Smooth muscle cell (in vitro differentiated cells): ENCODE measurements at regions not wholly inside any gene's neighbourhood (a gene's known extent, or its start where the extent isn't known, plus 50 kb on each side); places are given as distances from the start of the nearest gene placed in this dataset.

Experiments used
- DNase-seq: peaks from one replicate; lab custom pipeline; 2025; ENCODE audit not compliant: unreplicated experiment; lab: John Stamatoyannopoulos, UW
- H2AFZ ChIP-seq: fragments of 200-600 bp; sonication (generic); 2 replicates; pipeline ENCODE4 v1.6.0; 2016; ENCODE audit warnings: antibody characterized with exemption, low read depth, mild to moderate bottlenecking
- H3F3A ChIP-seq: fragments of 200-600 bp; sonication (generic); 2 replicates; pipeline ENCODE4 v1.6.0; 2017; ENCODE audit warnings: antibody characterized with exemption, low read depth
- H3K27ac ChIP-seq: fragments of 200-600 bp; sonication (generic); 2 replicates; pipeline ENCODE4 v1.5.1; 2016; ENCODE audit warnings: low read depth, mild to moderate bottlenecking
- H3K27me3 ChIP-seq: fragments of 200-600 bp; sonication (generic); 2 replicates; pipeline ENCODE4 v1.6.1; 2016; ENCODE audit warnings: low read depth, mild to moderate bottlenecking
- H3K36me3 ChIP-seq: fragments of 200-600 bp; sonication (generic); 2 replicates; pipeline ENCODE4 v1.5.1; 2016; ENCODE audit warnings: low read depth
- H3K4me1 ChIP-seq: fragments of 200-600 bp; sonication (generic); 2 replicates; pipeline ENCODE4 v1.5.1; 2016; ENCODE audit warnings: low read depth
- H3K4me2 ChIP-seq: fragments of 200-600 bp; sonication (generic); 2 replicates; pipeline ENCODE4 v1.6.0; 2016; ENCODE audit warnings: mild to moderate bottlenecking
- H3K4me3 ChIP-seq: fragments of 200-600 bp; sonication (generic); 2 replicates; pipeline ENCODE4 v1.5.1; 2016; ENCODE audit warnings: mild to moderate bottlenecking
- H3K79me2 ChIP-seq: fragments of 200-600 bp; sonication (generic); 2 replicates; pipeline ENCODE4 v1.6.0; 2016; ENCODE audit warnings: low read depth, mild to moderate bottlenecking
- H3K9ac ChIP-seq: fragments of 200-600 bp; sonication (generic); 2 replicates; pipeline ENCODE4 v1.6.0; 2016; ENCODE audit warnings: low read depth
- H3K9me3 ChIP-seq: fragments of 200-600 bp; sonication (generic); replicated peaks from 2 replicates; pipeline ENCODE4 v1.5.1; 2016; ENCODE audit warnings: low read depth
- H4K20me1 ChIP-seq: fragments of 200-600 bp; sonication (generic); 2 replicates; pipeline ENCODE4 v1.6.0; 2016; ENCODE audit warnings: low read depth
- CTCF ChIP-seq: fragments of 200-600 bp; sonication (generic); IDR thresholded peaks from 2 replicates; pipeline ENCODE4 v1.5.1; 2017; ENCODE audit warnings: borderline replicate concordance, mild to moderate bottlenecking, antibody characterized with exemption; ENCODE audit not compliant: insufficient read depth, poor library complexity, severe bottlenecking
- WGBS: methylation state at CpG from one replicate; pipeline ENCODE4 v1.1.7; 2016; ENCODE audit warnings: low lambda C conversion rate; 5-methylcytosine and 5-hydroxymethylcytosine counted together

GRCh38 chrX:21056622-21057021 lies 317.6 kb upstream of the CNKSR2 start:
- Histone ChIP-seq H3K9ac (no peak overlapping the region), H3K4me2 (no peak overlapping the region), H4K20me1 (no peaks in the 10 kb centered on the region), H3F3A (no peaks in the 10 kb centered on the region), H3K4me1 (no peaks in the 10 kb centered on the region), H3K4me3 (no peak overlapping the region), H3K27ac (no peak overlapping the region), H3K27me3 (no peaks in the 10 kb centered on the region), H3K9me3 (peaks cover 9% of the 10 kb centered on the region), H3K79me2 (no peaks in the 10 kb centered on the region), H2AFZ (no peak overlapping the region), H3K36me3 (no peaks in the 10 kb centered on the region)
- no peak for TF ChIP-seq CTCF
- WGBS, result 84% methylated on average over 2 of the region's 2 CpGs
- DNase-seq, result no peak

- Histone ChIP-seq H3K4me3 (no peak overlapping the region), H3K36me3 (no peaks in the 10 kb centered on the region), H3K9ac (no peak overlapping the region), H3K4me1 (peaks cover 5% of the 10 kb centered on the region), H3K27me3 (no peaks in the 10 kb centered on the region), H3K4me2 (no peak overlapping the region), H3K27ac (no peak overlapping the region), H3F3A (no peaks in the 10 kb centered on the region), H2AFZ (no peak overlapping the region), H4K20me1 (no peaks in the 10 kb centered on the region), H3K79me2 (no peaks in the 10 kb centered on the region), H3K9me3 (no peaks in the 10 kb centered on the region)
- no peak for TF ChIP-seq CTCF
- DNase-seq, result no peak
- 67% methylated on average over 2 of the region's 2 CpGs for WGBS
Measured at GRCh38 chrX:21047034-21047455, 327.2 kb upstream of the CNKSR2 start.

- H3K4me1 ChIP-seq, result no peaks in the 10 kb centered on the region
Measured at GRCh38 chrX:21014326-21014725, 359.9 kb upstream of the CNKSR2 start.

More at GRCh38 chrX:21014326-21014725, 359.9 kb upstream of the CNKSR2 start:
- Histone ChIP-seq H3K79me2 (no peaks in the 10 kb centered on the region), H3K27ac (no peak overlapping the region), H3K27me3 (no peaks in the 10 kb centered on the region), H3K9me3 (no peaks in the 10 kb centered on the region), H2AFZ (no peak overlapping the region), H3K9ac (no peak overlapping the region), H3K36me3 (no peaks in the 10 kb centered on the region), H3K4me2 (no peak overlapping the region), H3F3A (no peaks in the 10 kb centered on the region), H4K20me1 (no peaks in the 10 kb centered on the region), H3K4me3 (no peak overlapping the region)
- no peak for TF ChIP-seq CTCF
- DNase-seq, result no peak
- 39% methylated on average over 2 of the region's 2 CpGs for WGBS
